ENCODE measurements at regions not wholly inside any gene's neighbourhood (a gene's known extent, or its start where the extent isn't known, plus 50 kb on each side); places are given as distances from the start of the nearest gene placed in this dataset.

- TF ChIP-seq, protein P1, sequence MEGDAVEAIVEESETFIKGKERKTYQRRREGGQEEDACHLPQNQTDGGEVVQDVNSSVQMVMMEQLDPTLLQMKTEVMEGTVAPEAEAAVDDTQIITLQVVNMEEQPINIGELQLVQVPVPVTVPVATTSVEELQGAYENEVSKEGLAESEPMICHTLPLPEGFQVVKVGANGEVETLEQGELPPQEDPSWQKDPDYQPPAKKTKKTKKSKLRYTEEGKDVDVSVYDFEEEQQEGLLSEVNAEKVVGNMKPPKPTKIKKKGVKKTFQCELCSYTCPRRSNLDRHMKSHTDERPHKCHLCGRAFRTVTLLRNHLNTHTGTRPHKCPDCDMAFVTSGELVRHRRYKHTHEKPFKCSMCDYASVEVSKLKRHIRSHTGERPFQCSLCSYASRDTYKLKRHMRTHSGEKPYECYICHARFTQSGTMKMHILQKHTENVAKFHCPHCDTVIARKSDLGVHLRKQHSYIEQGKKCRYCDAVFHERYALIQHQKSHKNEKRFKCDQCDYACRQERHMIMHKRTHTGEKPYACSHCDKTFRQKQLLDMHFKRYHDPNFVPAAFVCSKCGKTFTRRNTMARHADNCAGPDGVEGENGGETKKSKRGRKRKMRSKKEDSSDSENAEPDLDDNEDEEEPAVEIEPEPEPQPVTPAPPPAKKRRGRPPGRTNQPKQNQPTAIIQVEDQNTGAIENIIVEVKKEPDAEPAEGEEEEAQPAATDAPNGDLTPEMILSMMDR (IDR thresholded peaks at IDR 0.05; ENCODE audit: low read length): no peak
- TF ChIP-seq EZH2 (IDR thresholded peaks at IDR 0.05; ENCODE audit: borderline replicate concordance, low read length): no peak
Measured at GRCh38 chrX:147403040-147403439, 508.7 kb upstream of the FMR1 start.

Measured in OCI-LY1 (cell line).